Small intestine (tissue), 7 donors: ENCODE measurements at regions not wholly inside any gene's neighbourhood (a gene's known extent, or its start where the extent isn't known, plus 50 kb on each side); places are given as distances from the start of the nearest gene placed in this dataset.

Experiments
- DNase-seq, 2 donors: peaks; one replicate each; pipeline versions ENCODE4 v3.0.0 to v3.0.0-alpha.2; 2013
- FAIRE-seq: peaks from 2 replicates; lab custom pipeline; 2012; peaks lifted over from hg19 to GRCh38; lab: Jason Lieb, UNC
- H3K27ac ChIP-seq, 3 donors: one replicate each; pipeline ENCODE4 v1.5.1; 2013; ENCODE audit warnings: low read length in 2 of 3, mild to moderate bottlenecking in 2 of 3, control low read depth in 1 of 3, inconsistent platforms in 1 of 3, low read depth in 1 of 3, moderate library complexity in 1 of 3
- H3K27me3 ChIP-seq, 3 donors: one replicate each; pipeline ENCODE4 v1.6.1; 2013; ENCODE audit warnings: low read length in 3 of 3, inconsistent platforms in 1 of 3; ENCODE audit not compliant: control insufficient read depth in 3 of 3, insufficient read depth in 3 of 3
- H3K36me3 ChIP-seq, 3 donors: one replicate each; pipeline ENCODE4 v1.6.1; 2013; ENCODE audit warnings: low read length in 3 of 3, inconsistent platforms in 1 of 3, low read depth in 1 of 3, mild to moderate bottlenecking in 1 of 3, moderate library complexity in 1 of 3; ENCODE audit not compliant: control insufficient read depth in 3 of 3, insufficient read depth in 2 of 3
- H3K4me1 ChIP-seq, 3 donors: one replicate each; pipeline ENCODE4 v1.6.1; 2013; ENCODE audit warnings: low read length in 2 of 3, inconsistent platforms in 1 of 3, low read depth in 1 of 3, mild to moderate bottlenecking in 1 of 3, moderate library complexity in 1 of 3; ENCODE audit not compliant: control insufficient read depth in 3 of 3, insufficient read depth in 2 of 3
- H3K4me3 ChIP-seq, 3 donors: one replicate each; pipeline ENCODE4 v1.5.1; 2013; ENCODE audit warnings: low read length in 3 of 3, control low read depth in 1 of 3, inconsistent platforms in 1 of 3, low read depth in 1 of 3, mild to moderate bottlenecking in 1 of 3, moderate library complexity in 1 of 3
- H3K9me3 ChIP-seq, 2 donors: one replicate each; pipeline ENCODE4 v1.6.1; 2013; ENCODE audit warnings: low read depth in 1 of 2, low read length in 1 of 2; ENCODE audit not compliant: control insufficient read depth in 2 of 2, insufficient read depth in 1 of 2
- WGBS, 3 donors: extraction: QIAGEN DNeasy Blood & Tissue Kit; methylation state at CpG; one replicate each; pipeline ENCODE4 v1.1.7; 2013; 5-methylcytosine and 5-hydroxymethylcytosine counted together
- donor health status: healthy with polysubstance abuse.
- donor health status: control.
- donor health status: control.
- donor health status: Bipolar disorder and iron deficiency.
- donor health status: healthy.

DNA sequence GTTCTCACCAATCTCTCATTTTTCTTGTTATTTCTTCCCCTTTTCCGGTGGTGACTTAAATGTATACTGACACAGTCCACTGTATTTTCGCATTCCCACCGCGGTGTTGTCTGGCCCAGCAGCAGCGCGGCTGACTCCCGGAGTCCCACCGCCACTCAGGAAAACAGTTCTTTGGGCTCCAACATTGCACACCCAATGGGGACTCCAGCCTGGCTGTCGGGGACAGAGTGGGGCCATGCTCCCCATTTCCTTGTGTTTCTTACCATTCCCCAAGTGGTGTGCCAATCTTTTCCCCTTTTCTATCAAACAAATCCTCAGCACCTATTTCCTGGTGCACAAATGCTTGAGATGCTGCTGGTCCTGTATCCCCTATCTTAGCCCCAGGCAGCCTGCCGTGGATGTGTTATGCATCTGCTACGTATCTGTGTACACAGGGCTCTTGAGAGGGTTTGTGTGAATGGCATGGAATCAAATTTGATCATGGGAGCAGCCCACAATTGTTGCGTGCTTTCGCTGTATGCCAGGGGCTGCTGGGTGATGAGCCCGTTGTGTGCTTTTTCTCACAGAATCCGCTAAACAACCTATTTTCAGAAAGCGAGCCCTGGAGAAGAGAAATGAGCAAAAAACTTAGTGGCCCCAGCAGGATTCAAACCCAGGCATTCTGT, 219.1 kb upstream of the RGMA start:
- FAIRE-seq (no peak), DNase-seq (no peak)
- H3K4me1 ChIP-seq: no peaks in the 10 kb centered on the region
- no peak overlapping the region for H3K4me3 ChIP-seq
- 90 to 91% (median 90%) methylated on average over 16 of the region's 16 CpGs for WGBS, 3 donors
- no peaks in the 10 kb centered on the region for H3K9me3 ChIP-seq
- H3K27me3 ChIP-seq: no peaks in the 10 kb centered on the region
- no peaks in the 10 kb centered on the region for H3K36me3 ChIP-seq
- no peak overlapping the region for H3K27ac ChIP-seq

GRCh38 chr15:93307513-93307912, 218.5 kb upstream of the RGMA start:
- FAIRE-seq (no peak), DNase-seq (no peak)
- no peaks in the 10 kb centered on the region for H3K36me3 ChIP-seq
- no peak overlapping the region for H3K4me3 ChIP-seq
- no peaks in the 10 kb centered on the region for H3K4me1 ChIP-seq
- no peaks in the 10 kb centered on the region for H3K27me3 ChIP-seq
- 81 to 87% (median 86%) methylated on average over 14 of the region's 14 CpGs for WGBS, 3 donors
- H3K9me3 ChIP-seq: no peaks in the 10 kb centered on the region
- H3K27ac ChIP-seq: no peak overlapping the region

DNA sequence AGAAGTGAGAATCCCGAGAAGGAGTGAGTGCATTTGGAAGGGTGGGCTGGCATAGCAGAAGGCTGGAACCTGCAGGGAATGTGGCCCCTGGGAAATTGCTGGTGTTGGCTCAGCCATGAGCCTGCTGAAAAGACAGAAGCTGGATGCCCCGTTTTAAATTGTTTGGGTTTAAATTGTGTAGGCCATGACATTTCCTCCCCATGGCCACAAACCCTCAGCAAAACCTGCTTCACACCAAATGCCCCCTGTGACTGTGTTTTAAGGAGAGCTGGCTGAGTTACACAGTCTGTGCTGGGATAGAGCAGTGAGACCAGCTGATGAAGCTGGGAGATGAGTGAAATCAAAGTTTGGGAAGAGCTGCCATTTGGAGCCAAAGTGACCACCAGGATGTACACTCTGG, 216.3 kb upstream of the RGMA start:
- Histone ChIP-seq H3K27me3 (no peaks in the 10 kb centered on the region), H3K9me3 (no peaks in the 10 kb centered on the region), H3K27ac (no peak overlapping the region), H3K36me3 (no peaks in the 10 kb centered on the region), H3K4me3 (no peak overlapping the region), H3K4me1 (no peaks in the 10 kb centered on the region)
- DNase-seq: no peak
- WGBS, 3 donors: 51 to 62% (median 55%) methylated on average over 2 of the region's 2 CpGs
- FAIRE-seq: no peak

- DNase-seq (no peak), FAIRE-seq (no peak)
- 82 to 93% (median 85%) methylated on average over 6 of the region's 6 CpGs for WGBS, 3 donors
- Histone ChIP-seq H3K4me3 (no peak overlapping the region), H3K27me3 (no peaks in the 10 kb centered on the region), H3K36me3 (no peaks in the 10 kb centered on the region), H3K9me3 (no peaks in the 10 kb centered on the region), H3K4me1 (no peaks in the 10 kb centered on the region), H3K27ac (no peak overlapping the region)
Observed at GRCh38 chr15:93302080-93302765, 213.2 kb upstream of the RGMA start.

- Histone ChIP-seq H3K36me3 (no peaks in the 10 kb centered on the region), H3K4me1 (no peaks in the 10 kb centered on the region), H3K4me3 (no peak overlapping the region), H3K27ac (no peak overlapping the region), H3K27me3 (no peaks in the 10 kb centered on the region), H3K9me3 (no peaks in the 10 kb centered on the region)
- FAIRE-seq (no peak), DNase-seq (peak in 1 of 2 donors; percentile 15)
- 7 to 47% (median 8%) methylated on average over 3 of the region's 3 CpGs for WGBS, 3 donors
Observed at GRCh38 chr15:93300796-93301195, 211.8 kb upstream of the RGMA start.

- Histone ChIP-seq H3K36me3 (no peaks in the 10 kb centered on the region), H3K27ac (no peak overlapping the region)
- no peak for FAIRE-seq
Observed at GRCh38 chr15:93299675-93300074, 210.7 kb upstream of the RGMA start.

GRCh38 chr15:93298901-93299300, 209.9 kb upstream of the RGMA start:
- no peaks in the 10 kb centered on the region for H3K36me3 ChIP-seq
- no peaks in the 10 kb centered on the region for H3K27me3 ChIP-seq
- no peaks in the 10 kb centered on the region for H3K4me1 ChIP-seq
- WGBS, 3 donors: 35 to 64% (median 49%) methylated on average over 9 of the region's 9 CpGs
- H3K9me3 ChIP-seq: no peaks in the 10 kb centered on the region
- FAIRE-seq (no peak), DNase-seq (peak in 1 of 2 donors; percentile 13)
- H3K27ac ChIP-seq: no peak overlapping the region
- H3K4me3 ChIP-seq: no peak overlapping the region

More at GRCh38 chr15:93299675-93300074, 210.7 kb upstream of the RGMA start:
- no peaks in the 10 kb centered on the region for H3K4me1 ChIP-seq
- H3K4me3 ChIP-seq: no peak overlapping the region
- DNase-seq: no peak
- H3K27me3 ChIP-seq: no peaks in the 10 kb centered on the region
- WGBS, 3 donors: 91 to 97% (median 95%) methylated on average over 6 of the region's 6 CpGs
- no peaks in the 10 kb centered on the region for H3K9me3 ChIP-seq

DNA sequence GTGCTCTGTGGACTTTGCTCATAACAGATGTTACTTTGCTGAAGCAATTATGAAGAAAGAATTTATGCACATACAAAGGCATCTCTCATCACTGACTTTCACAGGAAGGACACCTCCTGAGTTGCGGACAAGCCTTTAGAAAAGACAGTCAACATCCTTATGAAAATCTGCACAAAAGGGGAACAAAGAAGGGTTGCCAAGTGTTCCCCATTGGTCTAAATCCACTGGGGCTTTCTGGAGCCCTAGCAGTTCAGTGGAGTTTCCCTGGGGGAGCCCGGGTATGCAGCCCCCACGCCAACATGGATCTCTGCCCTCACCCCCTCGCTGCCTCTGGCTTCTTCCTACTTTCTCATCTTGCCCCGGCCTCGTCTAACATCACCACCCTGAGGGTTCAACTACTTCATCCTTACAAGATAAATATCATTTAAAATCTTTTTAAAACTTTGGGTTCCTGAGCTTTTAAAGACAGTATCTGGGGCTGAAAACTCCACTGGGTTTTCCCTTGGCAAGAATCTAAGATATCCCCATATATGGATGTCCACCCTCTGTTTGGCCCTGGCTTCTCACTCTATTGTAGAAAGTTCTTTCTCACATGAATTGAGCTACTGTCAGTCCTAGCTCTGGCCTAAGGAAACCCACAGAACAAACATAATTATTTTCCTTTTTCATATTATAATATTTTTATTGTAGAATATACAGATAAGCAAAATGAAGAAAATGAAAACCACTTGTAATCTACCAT, 207.9 kb upstream of the RGMA start:
- 50 to 85% (median 62%) methylated on average over 6 of the region's 6 CpGs for WGBS, 3 donors
- FAIRE-seq: no peak
- H3K27me3 ChIP-seq: no peaks in the 10 kb centered on the region
- no peaks in the 10 kb centered on the region for H3K9me3 ChIP-seq
- H3K36me3 ChIP-seq: no peaks in the 10 kb centered on the region
- H3K4me3 ChIP-seq: no peak overlapping the region
- no peaks in the 10 kb centered on the region for H3K4me1 ChIP-seq
- DNase-seq: no peak
- H3K27ac ChIP-seq: no peak overlapping the region
